GM12891 (cell line): ENCODE measurements at regions not wholly inside any gene's neighbourhood (a gene's known extent, or its start where the extent isn't known, plus 50 kb on each side); places are given as distances from the start of the nearest gene placed in this dataset.

Experiments used
- POLR2A ChIP-seq: IDR thresholded peaks from 2 replicates; pipeline ENCODE4 v1.6.1; 2011; ENCODE audit warnings: low read depth, low read length, control low read depth
- POLR2AphosphoS5 ChIP-seq: IDR thresholded peaks from 2 replicates; pipeline ENCODE4 v1.6.1; 2011; ENCODE audit warnings: low read depth, low read length, control low read depth
- TAF1 ChIP-seq: IDR thresholded peaks from 2 replicates; pipeline ENCODE4 v1.6.1; 2011; ENCODE audit warnings: low read depth, low read length, control low read depth

- TF ChIP-seq POLR2A (no peak), POLR2AphosphoS5 (no peak), TAF1 (no peak)
Measured at GRCh38 chr2:191614759-191615158, 63.2 kb upstream of the NABP1 start.
